ENCODE measurements at regions not wholly inside any gene's neighbourhood (a gene's known extent, or its start where the extent isn't known, plus 50 kb on each side); places are given as distances from the start of the nearest gene placed in this dataset.

DNA sequence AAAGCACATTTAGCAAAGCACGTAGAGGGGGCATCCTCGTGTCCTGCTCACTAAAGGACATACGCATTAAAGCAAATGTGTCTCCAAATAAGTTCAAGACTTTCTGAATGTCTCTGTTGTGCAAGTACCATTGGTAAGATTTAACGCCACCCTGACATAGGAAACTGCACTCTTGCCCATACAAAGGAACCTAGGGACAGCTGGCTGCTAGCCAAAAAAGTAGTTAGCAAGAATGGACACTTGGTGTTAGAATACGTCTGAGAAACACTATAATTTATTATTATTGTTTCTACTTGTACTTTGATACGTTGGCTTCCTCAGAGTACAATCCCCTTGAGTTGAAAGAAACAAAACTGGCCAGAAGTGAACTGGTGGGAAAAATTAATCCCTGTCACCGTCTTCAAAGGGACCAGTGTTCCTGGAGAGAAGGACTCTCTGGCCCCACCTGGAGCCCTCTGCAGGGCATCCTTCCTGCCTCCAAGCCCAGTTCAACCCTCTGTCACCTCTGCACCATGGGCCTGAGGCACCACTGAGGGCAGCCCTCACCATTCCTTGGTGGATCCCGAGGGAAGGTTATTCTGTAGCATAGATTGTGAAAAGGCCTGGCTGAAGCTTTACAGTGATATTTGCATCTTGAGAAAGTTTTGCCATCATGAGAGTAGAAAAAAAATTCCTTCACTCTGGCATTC, 51.4 kb upstream of the APCDD1 start:
- no peaks in the 10 kb centered on the region for H3K36me3 ChIP-seq (ENCODE audit: control insufficient read depth in 4 of 4, insufficient read depth in 4 of 4, low read length in 4 of 4)
- H3K27ac ChIP-seq (ENCODE audit: low read depth in 1 of 2, low read length in 1 of 2): no peak overlapping the region
- DNase-seq: peak in 1 of 3 donors; percentile 26
- no peaks in the 10 kb centered on the region for H3K27me3 ChIP-seq (ENCODE audit: control insufficient read depth in 3 of 3, insufficient read depth in 3 of 3, low read length in 2 of 3)
- WGBS, 2 donors: 85 to 86% methylated on average over 8 of the region's 8 CpGs
- no peak for ATAC-seq (ENCODE audit: insufficient read depth, low FRiP score)
- no peak overlapping the region for H3K4me3 ChIP-seq
- no peaks in the 10 kb centered on the region for H3K9me3 ChIP-seq (ENCODE audit: control insufficient read depth in 4 of 4, insufficient read depth in 3 of 4, low read length in 3 of 4)
- H3K9ac ChIP-seq (ENCODE audit: insufficient read depth in 1 of 2, low read length in 2 of 2): no peak overlapping the region
- peaks cover 0 to 51% (median 31%) of the 10 kb centered on the region in 5 donors for H3K4me1 ChIP-seq (ENCODE audit: control insufficient read depth in 5 of 5, insufficient read depth in 5 of 5, low read length in 5 of 5)
- TF ChIP-seq, protein P1, sequence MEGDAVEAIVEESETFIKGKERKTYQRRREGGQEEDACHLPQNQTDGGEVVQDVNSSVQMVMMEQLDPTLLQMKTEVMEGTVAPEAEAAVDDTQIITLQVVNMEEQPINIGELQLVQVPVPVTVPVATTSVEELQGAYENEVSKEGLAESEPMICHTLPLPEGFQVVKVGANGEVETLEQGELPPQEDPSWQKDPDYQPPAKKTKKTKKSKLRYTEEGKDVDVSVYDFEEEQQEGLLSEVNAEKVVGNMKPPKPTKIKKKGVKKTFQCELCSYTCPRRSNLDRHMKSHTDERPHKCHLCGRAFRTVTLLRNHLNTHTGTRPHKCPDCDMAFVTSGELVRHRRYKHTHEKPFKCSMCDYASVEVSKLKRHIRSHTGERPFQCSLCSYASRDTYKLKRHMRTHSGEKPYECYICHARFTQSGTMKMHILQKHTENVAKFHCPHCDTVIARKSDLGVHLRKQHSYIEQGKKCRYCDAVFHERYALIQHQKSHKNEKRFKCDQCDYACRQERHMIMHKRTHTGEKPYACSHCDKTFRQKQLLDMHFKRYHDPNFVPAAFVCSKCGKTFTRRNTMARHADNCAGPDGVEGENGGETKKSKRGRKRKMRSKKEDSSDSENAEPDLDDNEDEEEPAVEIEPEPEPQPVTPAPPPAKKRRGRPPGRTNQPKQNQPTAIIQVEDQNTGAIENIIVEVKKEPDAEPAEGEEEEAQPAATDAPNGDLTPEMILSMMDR (IDR thresholded peaks at IDR 0.05; ENCODE audit: control extremely low read depth, extremely low read depth): no peak

DNA sequence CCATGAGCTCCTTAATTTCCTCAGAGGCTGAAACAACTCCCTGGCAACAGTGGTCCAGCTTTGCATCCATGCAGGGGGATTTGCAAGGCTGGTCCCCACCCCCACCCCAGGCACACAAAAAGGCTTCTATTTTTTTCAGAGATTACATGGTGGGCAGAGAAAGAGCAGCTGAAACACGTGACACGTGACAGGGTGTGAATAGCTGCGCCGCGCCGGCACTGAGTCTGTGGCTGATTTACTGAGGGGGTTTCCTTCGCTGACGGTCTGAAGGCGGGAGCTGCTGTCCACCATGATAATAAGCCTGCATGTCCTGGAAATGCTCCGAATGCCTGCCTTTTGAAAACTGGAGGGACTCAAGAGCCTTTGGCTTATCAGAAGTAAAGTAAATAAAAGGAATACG, 50.7 kb upstream of the APCDD1 start:
- no peak overlapping the region for H3K4me3 ChIP-seq
- H3K9me3 ChIP-seq (ENCODE audit: control insufficient read depth in 4 of 4, insufficient read depth in 3 of 4, low read length in 3 of 4): no peaks in the 10 kb centered on the region
- H3K27me3 ChIP-seq (ENCODE audit: control insufficient read depth in 3 of 3, insufficient read depth in 3 of 3, low read length in 2 of 3): no peaks in the 10 kb centered on the region
- peak; percentile 65 to 72 (median 69) for DNase-seq
- 66 to 88% methylated on average over 11 of the region's 11 CpGs for WGBS, 2 donors
- peaks cover 0 to 51% (median 31%) of the 10 kb centered on the region in 5 donors for H3K4me1 ChIP-seq (ENCODE audit: control insufficient read depth in 5 of 5, insufficient read depth in 5 of 5, low read length in 5 of 5)
- TF ChIP-seq, protein P1 (IDR thresholded peaks at IDR 0.05; ENCODE audit: control extremely low read depth, extremely low read depth): no peak
- H3K27ac ChIP-seq (ENCODE audit: low read depth in 1 of 2, low read length in 1 of 2): no peak overlapping the region
- H3K36me3 ChIP-seq (ENCODE audit: control insufficient read depth in 4 of 4, insufficient read depth in 4 of 4, low read length in 4 of 4): no peaks in the 10 kb centered on the region
- H3K9ac ChIP-seq (ENCODE audit: insufficient read depth in 1 of 2, low read length in 2 of 2): no peak overlapping the region
- no peak for ATAC-seq (ENCODE audit: insufficient read depth, low FRiP score)

DNA sequence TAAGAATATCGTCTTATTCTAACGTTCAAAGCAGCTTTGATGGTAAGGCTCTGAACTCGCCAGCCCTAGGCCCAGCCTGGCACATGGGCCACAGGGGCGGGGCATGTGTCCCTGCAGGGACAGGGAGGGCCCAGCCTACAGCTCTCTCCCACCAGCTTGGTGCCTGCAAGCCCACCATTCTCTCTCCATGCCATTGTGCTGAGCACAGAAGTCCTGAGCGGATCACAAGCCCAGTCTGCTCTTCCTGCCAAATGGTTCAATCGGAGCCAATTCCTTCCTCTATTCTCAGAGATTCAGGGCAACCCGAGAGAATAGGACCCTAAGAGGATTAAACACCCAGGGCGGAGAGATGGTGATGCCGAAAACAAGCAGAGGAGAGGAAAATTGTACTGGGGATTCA, 50.3 kb upstream of the APCDD1 start:
- H3K36me3 ChIP-seq (ENCODE audit: control insufficient read depth in 4 of 4, insufficient read depth in 4 of 4, low read length in 4 of 4): no peaks in the 10 kb centered on the region
- no peaks in the 10 kb centered on the region for H3K27me3 ChIP-seq (ENCODE audit: control insufficient read depth in 3 of 3, insufficient read depth in 3 of 3, low read length in 2 of 3)
- TF ChIP-seq, protein P1 (IDR thresholded peaks at IDR 0.05; ENCODE audit: control extremely low read depth, extremely low read depth): no peak
- WGBS, 2 donors: 73 to 83% methylated on average over 9 of the region's 9 CpGs
- H3K9ac ChIP-seq (ENCODE audit: insufficient read depth in 1 of 2, low read length in 2 of 2): no peak overlapping the region
- no peak overlapping the region for H3K4me3 ChIP-seq
- no peaks in the 10 kb centered on the region for H3K9me3 ChIP-seq (ENCODE audit: control insufficient read depth in 4 of 4, insufficient read depth in 3 of 4, low read length in 3 of 4)
- peaks cover 0 to 51% (median 31%) of the 10 kb centered on the region in 5 donors for H3K4me1 ChIP-seq (ENCODE audit: control insufficient read depth in 5 of 5, insufficient read depth in 5 of 5, low read length in 5 of 5)
- no peak overlapping the region for H3K27ac ChIP-seq (ENCODE audit: low read depth in 1 of 2, low read length in 1 of 2)
- ATAC-seq (ENCODE audit: insufficient read depth, low FRiP score): no peak
- peak; percentile 43 to 68 (median 64) for DNase-seq
